Left lobe of liver (tissue), 2 donors: ENCODE measurements at regions not wholly inside any gene's neighbourhood (a gene's known extent, or its start where the extent isn't known, plus 50 kb on each side); places are given as distances from the start of the nearest gene placed in this dataset.

Experiments
- ATAC-seq: fragments of 200-7000 bp; cut with Tn5 transposase; one replicate; pipeline ENCODE4 v1.9.1; 2020; ENCODE audit warnings: mild to moderate bottlenecking, moderate library complexity
- DNase-seq: peaks from one replicate; pipeline ENCODE4 v3.0.0-alpha.2; 2020; ENCODE audit warnings: low spot score
- donor health status: DM: no; HTN: no; CAD: no; lungs with moderate emphysema.
- donor health status: DM: no; HTN: yes; CAD: no.

GRCh38 chr13:79794931-79795330 lies 314.0 kb downstream of the NDFIP2 start:
- DNase-seq = no peak
- no peak for ATAC-seq

DNA sequence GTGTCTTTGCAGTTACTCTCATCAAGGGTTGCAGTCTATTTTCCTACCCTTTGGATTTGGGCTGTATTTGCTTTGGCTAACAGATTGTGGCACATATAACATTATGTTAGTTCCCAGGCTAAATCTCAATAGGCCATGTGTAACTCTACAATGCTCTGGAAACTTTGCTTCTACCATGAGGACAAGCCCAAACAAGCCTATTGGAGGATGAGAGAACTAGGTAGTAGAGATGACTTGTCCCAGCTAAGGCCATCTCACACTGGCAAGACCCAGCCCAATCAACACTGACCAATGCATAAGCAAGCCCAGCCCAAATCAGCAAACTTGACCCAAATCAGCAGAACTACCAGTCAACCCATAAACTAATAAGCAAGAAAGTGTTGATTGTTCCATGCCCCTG lies 311.8 kb downstream of the NDFIP2 start:
- ATAC-seq (no peak), DNase-seq (no peak)

GRCh38 chr13:79791471-79792042 lies 310.6 kb downstream of the NDFIP2 start:
- no peak for ATAC-seq
- DNase-seq = no peak

DNA sequence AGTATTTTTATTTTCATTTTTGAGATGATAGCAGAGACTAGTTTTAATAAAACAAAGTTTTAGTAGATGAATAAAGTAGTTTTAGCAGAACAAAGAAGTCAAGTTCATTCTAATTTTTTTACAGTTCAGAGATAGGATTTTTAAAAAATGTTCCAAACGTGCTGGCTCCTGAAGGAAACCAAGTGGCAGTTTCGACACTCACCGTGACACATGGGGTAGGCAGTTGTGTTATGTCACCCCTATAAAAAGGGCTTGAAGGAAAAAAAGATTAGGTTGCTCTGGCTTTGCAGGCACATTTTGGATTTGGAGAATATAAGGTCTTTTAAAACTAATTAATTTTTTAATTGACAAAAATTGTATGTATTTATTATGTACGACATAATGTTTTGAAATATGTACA lies 305.2 kb downstream of the NDFIP2 start:
- ATAC-seq = no peak
- no peak for DNase-seq

GRCh38 chr13:79782541-79783205 lies 301.7 kb downstream of the NDFIP2 start:
- ATAC-seq (no peak), DNase-seq (no peak)

GRCh38 chr13:79781829-79782540 lies 301.0 kb downstream of the NDFIP2 start:
- no peak for DNase-seq
- no peak for ATAC-seq

- ATAC-seq (no peak), DNase-seq (no peak)
Measured at GRCh38 chr13:79780240-79780639, 299.3 kb downstream of the NDFIP2 start.

DNA sequence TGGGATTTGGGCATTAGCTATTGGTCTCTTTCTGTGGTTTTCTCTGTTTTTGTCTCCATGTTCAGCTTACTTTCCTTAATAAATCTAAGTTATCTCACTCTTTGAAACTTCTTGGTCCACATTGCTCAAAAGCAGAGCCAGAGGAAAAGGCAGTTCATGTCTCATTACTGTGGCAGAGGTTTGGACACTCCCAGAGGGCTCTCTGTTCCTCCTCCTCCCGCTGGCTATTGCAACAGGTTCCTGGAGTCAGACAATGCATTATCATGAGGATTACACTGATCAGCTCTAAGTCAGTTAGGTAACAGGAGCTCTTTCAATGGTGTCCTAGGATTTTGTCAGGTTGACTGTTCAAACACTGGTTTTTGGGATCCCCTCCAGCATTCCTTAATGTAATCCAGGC lies 298.8 kb downstream of the NDFIP2 start:
- DNase-seq (no peak), ATAC-seq (peak; percentile 61)

- no peak for DNase-seq
- no peak for ATAC-seq
Measured at GRCh38 chr13:79778741-79779460, 297.9 kb downstream of the NDFIP2 start.

- ATAC-seq (no peak), DNase-seq (no peak)
Measured at GRCh38 chr13:79777504-79777903, 296.5 kb downstream of the NDFIP2 start.

- ATAC-seq = no peak
Measured at GRCh38 chr13:79776531-79777295, 295.8 kb downstream of the NDFIP2 start.

GRCh38 chr13:79775830-79776229 lies 294.9 kb downstream of the NDFIP2 start:
- ATAC-seq (peak; percentile 66), DNase-seq (no peak)

More at GRCh38 chr13:79776531-79777295, 295.8 kb downstream of the NDFIP2 start:
- no peak for DNase-seq

DNA sequence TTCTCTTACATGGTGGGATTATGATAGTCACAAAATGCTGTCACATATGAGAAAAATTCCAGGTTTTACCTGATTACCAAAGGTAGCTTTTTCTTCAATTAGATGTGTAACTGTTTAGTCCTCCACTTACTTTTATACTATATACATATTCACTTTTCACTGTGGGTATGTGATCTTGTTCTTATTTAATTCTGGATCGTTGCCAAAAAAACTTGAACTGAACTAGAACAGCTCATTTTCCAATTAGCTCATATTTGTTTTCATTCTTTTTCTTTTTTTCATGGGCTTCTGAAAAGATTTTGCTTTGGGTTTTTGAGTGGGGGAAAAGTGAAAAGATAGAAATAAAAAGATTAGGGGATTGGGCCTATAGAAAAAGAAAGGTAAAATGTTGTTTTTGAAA lies 291.9 kb downstream of the NDFIP2 start:
- DNase-seq = no peak
- ATAC-seq = no peak

DNA sequence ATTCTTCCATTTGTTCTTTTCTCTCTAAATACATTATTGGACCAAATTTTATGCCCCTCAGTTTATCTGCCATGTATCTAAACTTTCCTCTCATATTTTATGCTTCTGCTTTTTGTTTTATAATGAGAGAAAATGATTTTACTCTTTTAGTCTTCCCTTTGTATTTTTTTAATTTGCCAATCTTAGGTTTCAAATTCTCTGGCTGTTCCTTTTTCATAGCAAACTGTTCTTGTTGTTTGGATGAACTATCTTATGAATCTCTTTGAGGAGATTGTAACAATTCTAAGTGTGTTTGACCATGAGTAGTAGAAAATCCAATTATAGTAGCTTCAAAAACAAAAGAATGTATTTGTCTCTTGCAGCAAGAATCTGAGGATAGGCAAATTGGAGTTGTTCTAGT lies 290.5 kb downstream of the NDFIP2 start:
- ATAC-seq (no peak), DNase-seq (no peak)

GRCh38 chr13:79770056-79770455 lies 289.1 kb downstream of the NDFIP2 start:
- ATAC-seq = no peak
- no peak for DNase-seq

- DNase-seq = no peak
- ATAC-seq = no peak
Measured at GRCh38 chr13:79767126-79767525, 286.2 kb downstream of the NDFIP2 start.

- no peak for DNase-seq
- no peak for ATAC-seq
Measured at GRCh38 chr13:79765331-79765730, 284.4 kb downstream of the NDFIP2 start.

GRCh38 chr13:79749984-79750551 lies 269.1 kb downstream of the NDFIP2 start:
- DNase-seq (no peak), ATAC-seq (peak; percentile 53)

DNA sequence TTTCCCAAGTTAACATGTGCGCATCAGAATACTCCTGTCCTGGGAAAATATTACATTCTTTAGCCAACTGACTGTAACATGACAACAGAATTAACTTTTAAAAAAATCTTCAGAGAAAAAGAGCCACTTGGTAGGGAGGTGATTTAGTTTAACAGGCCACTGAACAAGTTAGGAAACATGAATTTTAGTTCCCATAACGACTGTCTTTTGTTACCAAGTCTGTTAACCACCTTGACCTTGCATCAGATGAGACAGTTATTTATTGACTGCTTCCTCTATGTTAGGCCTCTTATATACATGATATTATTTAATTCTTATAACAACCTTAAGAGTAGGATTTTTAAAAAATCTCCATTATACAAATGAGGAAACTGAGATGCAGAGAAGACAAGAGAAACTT lies 268.6 kb downstream of the NDFIP2 start:
- DNase-seq (no peak), ATAC-seq (no peak)

- no peak for DNase-seq
- no peak for ATAC-seq
Measured at GRCh38 chr13:79745081-79745480, 264.1 kb downstream of the NDFIP2 start.

DNA sequence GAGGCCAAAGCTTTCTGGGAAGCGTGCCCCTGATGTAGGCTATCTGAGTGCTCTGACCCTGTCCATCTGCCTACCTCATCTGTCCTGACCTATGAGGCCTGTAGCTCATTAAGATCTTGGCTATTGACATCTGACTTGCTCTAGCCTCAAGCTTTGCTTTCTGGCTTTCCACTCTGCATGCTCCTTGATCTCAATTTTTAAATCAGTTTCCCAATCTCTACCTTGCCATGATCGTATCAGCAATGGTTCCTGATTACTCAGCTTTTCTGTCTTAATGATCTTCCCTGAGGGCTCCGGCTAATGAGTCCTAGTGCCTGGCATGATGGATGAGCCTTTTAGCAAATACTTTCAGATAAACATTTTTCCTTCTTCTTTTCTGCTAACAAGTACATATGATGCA lies 262.0 kb downstream of the NDFIP2 start:
- no peak for ATAC-seq

More for the DNA sequence above, 262.0 kb downstream of the NDFIP2 start:
- no peak for DNase-seq
